GM12872 (cell line): ENCODE measurements at regions not wholly inside any gene's neighbourhood (a gene's known extent, or its start where the extent isn't known, plus 50 kb on each side); places are given as distances from the start of the nearest gene placed in this dataset.

Source experiments
- CTCF ChIP-seq: IDR thresholded peaks from 3 replicates; pipeline ENCODE4 v1.5.1; 2011; ENCODE audit warnings: low read depth, mild to moderate bottlenecking, low read length, moderate library complexity; ENCODE audit not compliant: insufficient read depth

GRCh38 chr6:104431096-104431495 is 428.6 kb downstream of the HACE1 start:
- TF ChIP-seq CTCF, result no peak

GRCh38 chr6:104428184-104428583 is 431.5 kb downstream of the HACE1 start:
- TF ChIP-seq CTCF, result no peak

GRCh38 chr6:104423691-104424090 is 436.0 kb downstream of the HACE1 start:
- no peak for TF ChIP-seq CTCF

- TF ChIP-seq CTCF, result no peak
Measured at GRCh38 chr6:104421650-104422049, 438.1 kb downstream of the HACE1 start.

- no peak for TF ChIP-seq CTCF
Measured at GRCh38 chr6:104418839-104419238, 440.9 kb downstream of the HACE1 start.

GRCh38 chr6:104418125-104418524 is 441.6 kb downstream of the HACE1 start:
- TF ChIP-seq CTCF, result no peak

- TF ChIP-seq CTCF, result no peak
Measured at GRCh38 chr6:104414723-104415122, 445.0 kb downstream of the HACE1 start.

GRCh38 chr6:104413767-104414166 is 446.0 kb downstream of the HACE1 start:
- no peak for TF ChIP-seq CTCF
